ENCODE measurements at regions not wholly inside any gene's neighbourhood (a gene's known extent, or its start where the extent isn't known, plus 50 kb on each side); places are given as distances from the start of the nearest gene placed in this dataset.
A peak's percentile ranks its signal among the peaks of the same experiment; 100 is the strongest.
"Not testable (repeated sequence)": the region's sequence is repeated elsewhere in the genome, so short reads cannot be mapped to it uniquely, and the experiment has no call there.

DNA sequence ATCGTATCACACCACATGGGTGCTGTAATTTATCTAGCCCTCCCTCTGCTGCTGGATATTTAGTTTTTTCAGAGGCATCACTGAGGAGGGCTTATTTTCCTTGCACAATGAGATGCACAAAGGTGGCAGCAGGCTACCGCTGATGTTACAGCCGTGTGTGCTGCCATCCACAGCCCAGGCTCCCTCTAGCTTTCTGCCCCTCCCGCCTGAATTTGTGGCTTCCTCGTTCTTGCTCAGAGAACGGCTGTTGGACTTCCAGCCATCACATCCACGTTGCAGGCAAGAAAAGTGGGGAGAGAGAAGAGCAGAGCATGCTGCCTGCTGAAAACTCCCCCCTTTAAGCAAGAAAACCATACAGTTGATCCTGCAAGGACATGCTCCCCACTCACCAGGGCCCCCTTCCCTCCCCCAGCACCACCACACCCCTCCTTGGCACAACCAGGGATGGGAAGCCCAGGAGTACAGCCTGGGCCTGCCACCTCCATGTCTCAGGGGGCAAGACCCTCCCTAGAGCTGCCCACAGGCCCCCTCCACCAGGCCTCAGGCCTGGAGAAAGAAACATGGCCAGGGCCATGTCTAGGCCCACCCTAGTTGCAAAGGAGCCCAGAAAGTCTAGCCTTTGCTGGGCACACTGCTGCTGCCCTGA lies 102.6 kb downstream of the MRPL14 start:
- in situ Hi-C loops (cut with HindIII; ENCODE audit: low pct_unique_long_range_greater_than_20kb, low sequenced_read_pairs), result no loop called here
- no peak for DNase-seq (ENCODE audit: low read depth, low spot score)

DNA sequence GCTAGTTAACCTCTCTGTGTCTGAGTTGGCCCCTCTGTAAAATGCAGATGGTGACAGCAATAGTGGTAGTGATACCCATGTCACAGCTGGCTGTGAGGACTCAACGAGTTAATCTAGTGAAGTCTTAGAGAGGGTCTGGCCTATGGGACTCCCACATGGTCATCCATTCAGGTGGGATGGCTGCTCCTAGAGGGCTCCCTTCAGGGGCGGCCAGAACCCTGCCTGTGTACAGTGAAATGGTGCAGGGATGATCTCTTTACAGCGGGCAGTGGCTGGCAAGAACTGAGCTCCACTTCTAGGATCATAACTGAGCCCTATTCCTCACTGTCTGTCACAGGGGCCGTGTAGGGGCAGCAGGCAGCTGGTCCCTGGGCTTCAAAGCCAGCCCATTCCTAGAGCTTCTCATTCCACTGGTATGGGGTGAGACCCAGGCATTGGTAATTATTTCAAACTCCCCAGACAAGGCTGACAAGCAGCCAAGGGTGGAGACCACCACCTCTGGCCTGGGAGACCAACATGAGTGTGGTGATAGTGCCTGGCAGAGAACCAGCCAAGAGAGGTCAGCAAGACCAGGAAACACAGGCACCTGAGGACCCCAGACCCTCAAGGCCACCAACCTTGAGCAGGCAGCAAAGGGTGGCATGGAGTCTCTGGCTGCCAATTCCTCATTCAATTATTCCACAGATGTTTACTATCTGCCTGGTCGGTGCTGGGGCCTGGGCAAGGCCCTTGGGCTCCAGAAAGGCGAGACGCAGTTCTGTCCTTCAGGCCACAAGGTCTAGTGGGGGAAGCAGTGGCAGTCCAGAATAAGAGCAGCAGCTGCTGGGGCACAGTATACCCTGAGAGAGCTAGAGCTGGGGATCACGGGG lies 103.4 kb downstream of the MRPL14 start:
- DNase-seq (ENCODE audit: low read depth, low spot score), result no peak
- in situ Hi-C loops (cut with HindIII; ENCODE audit: low pct_unique_long_range_greater_than_20kb, low sequenced_read_pairs), result no loop called here

DNA sequence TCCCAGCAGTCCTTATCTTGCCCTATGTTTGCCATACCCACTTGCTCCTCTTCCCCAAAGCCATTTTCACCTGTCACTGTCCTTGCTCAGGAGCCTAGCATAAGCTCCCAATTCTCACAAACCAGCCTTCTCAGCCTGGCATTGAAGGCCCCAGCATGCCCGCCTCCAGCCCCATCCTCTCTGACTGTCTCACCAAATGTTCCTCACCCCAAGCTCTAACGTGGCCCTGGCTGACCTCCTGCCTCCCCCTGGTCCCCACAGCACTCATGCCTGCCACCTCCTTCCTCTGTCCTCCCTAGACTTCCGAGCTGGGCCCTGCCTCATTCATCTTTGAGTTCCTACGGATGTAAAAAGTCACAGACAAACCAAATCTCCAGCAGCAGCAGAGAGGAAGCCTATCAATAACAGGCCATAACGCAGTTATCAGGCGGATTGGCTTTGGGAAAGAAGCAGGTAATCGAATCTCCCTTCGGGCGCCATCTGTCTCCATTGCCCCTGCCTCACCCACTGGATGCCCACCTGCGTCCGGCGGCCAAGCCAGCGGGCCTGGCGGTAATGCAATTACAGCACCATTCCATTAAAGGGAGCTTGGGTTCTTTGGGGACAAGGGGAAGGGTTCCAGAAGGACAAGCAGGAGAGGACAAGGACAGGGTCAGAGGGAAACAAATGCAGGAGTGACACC lies 104.4 kb downstream of the MRPL14 start:
- no peak for DNase-seq (ENCODE audit: low read depth, low spot score)

DNA sequence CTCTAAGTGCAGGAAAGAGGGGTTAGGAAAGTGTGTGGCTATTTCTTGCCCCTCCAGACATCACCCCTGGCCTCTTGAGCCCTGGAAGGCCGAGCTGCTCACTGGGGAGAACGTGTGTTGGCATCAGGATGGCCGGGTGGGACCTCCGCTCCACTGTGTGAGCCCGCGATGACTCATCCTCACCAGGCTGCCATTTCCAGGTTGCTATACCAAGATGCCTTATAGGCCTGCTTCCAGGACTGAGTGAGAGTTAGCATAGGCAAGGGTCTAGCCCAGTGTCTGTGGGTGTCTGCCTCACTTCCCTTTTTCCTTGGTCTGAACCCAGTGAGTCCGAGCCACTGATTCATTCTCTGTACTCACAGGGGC lies 105.0 kb downstream of the MRPL14 start:
- in situ Hi-C loops (cut with HindIII; ENCODE audit: low pct_unique_long_range_greater_than_20kb, low sequenced_read_pairs), result no loop called here
- DNase-seq (ENCODE audit: low read depth, low spot score), result peak; percentile 20

More for the DNA sequence above, 104.4 kb downstream of the MRPL14 start:
- in situ Hi-C loops (cut with HindIII; ENCODE audit: low pct_unique_long_range_greater_than_20kb, low sequenced_read_pairs), result no loop called here

DNA sequence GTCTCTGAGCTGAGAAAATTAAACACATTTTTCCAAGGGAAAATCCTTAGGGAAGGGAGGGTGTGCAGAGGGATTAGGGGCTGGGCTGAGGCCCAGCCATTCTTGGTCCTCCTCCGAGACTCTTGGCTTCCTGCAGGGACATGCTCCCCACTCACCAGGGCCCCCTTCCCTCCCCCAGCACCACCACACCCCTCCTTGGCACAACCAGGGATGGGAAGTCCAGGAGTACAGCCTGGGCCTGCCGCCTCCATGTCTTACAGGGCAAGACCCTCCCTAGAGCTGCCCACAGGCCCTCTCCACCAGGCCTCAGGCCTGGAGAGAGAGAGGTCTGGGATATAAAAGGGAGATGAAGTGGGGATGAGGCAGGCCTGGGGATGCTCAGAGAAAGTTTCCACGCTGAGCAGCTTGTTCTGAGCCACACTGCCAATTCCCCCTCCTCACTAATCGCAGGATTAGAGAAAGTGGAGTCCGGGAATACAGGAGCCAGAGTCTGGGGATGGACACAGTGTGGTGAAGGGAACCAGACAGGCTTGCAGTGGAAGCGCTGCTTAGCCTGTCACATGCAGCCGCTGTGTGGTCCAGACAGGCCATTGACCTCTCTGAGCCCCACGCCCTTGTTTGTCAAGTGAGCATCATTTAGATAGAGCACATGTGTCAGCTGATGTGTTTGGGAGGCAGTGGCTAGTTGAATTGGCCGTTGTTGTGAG lies 105.5 kb downstream of the MRPL14 start:
- DNase-seq (ENCODE audit: low read depth, low spot score), result no peak
- in situ Hi-C loops (cut with HindIII; ENCODE audit: low pct_unique_long_range_greater_than_20kb, low sequenced_read_pairs), result no loop called here

DNA sequence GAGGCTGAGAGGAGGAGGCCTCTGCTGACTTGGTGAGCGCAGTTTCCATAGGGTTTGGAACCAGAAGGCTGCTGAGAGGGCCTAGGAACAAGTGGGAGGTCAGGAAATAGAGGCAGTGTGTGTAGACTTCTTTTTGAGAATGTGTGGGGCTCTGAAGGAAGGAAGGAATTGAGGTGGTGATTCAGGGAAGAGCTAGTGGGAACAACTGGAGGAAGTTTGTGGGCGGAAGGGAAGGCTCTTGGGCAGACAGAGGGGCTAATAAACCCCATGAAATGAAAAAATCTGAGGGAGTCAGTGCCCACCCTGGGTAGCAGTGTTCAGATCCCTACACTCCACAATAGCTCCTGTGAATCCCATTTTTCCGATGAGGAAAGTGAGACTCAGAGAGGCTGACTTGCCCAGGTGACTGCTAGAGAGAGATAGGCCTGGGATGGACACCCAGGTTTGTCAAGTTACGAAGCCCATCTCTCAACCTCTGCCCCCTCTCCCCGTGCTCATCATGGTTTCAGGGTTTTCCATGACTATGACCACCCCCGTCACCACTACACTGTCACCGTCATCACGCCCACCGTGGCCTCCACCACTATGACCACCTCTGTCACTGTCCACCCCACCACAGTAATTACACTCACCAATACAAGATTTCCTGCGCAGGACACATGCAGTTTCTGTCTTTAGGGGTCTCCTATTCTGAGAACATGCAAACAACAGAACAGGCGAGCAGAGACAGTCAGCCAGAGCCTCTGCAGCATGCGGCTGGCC lies 106.4 kb downstream of the MRPL14 start:
- in situ Hi-C loops (cut with HindIII; ENCODE audit: low pct_unique_long_range_greater_than_20kb, low sequenced_read_pairs), result no loop called here
- no peak for DNase-seq (ENCODE audit: low read depth, low spot score)

DNA sequence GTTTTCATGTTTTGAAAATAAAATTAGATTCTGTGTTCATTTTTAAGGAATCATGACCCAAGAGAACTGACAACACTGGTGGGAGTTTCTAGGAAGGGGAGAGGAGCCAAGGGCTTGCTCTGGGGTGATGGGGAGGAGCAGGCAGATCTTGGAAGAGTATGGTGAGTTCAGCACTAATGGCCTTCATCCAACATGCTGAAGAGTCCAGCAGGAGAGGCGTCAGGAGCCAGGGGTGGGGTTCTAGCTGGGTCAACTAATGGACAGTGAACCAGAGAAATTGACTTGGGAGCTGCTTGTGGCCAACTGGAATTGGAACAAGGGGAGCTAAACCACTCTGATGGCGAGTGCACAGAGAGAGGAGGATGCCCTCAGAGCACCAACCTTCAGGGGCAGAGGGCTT lies 107.1 kb downstream of the MRPL14 start:
- in situ Hi-C loops (cut with HindIII; ENCODE audit: low pct_unique_long_range_greater_than_20kb, low sequenced_read_pairs), result no loop called here

DNA sequence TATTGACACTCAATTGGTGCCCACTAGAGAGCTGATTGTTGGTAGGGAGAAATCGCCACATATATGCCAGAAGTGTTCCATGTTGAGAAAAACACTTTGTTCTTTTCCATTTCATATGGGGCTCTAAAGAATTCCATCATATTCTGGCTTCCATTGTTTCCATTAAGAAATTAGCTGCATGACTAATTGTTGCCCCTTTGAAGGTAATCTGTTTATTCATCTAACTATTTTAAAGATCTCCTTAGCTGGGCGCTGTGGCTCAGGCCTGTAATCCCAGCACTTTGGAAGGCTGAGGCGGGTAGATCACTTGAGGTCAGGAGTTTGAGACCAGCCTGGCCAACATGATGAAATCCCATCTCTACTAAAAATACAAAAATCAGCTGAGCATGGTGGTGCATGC lies 109.9 kb downstream of the MRPL14 start:
- DNase-seq (ENCODE audit: low read depth, low spot score); in situ Hi-C loops (cut with HindIII; ENCODE audit: low pct_unique_long_range_greater_than_20kb, low sequenced_read_pairs): not testable (repeated sequence)

More for the DNA sequence above, 107.1 kb downstream of the MRPL14 start:
- DNase-seq (ENCODE audit: low read depth, low spot score), result no peak

DNA sequence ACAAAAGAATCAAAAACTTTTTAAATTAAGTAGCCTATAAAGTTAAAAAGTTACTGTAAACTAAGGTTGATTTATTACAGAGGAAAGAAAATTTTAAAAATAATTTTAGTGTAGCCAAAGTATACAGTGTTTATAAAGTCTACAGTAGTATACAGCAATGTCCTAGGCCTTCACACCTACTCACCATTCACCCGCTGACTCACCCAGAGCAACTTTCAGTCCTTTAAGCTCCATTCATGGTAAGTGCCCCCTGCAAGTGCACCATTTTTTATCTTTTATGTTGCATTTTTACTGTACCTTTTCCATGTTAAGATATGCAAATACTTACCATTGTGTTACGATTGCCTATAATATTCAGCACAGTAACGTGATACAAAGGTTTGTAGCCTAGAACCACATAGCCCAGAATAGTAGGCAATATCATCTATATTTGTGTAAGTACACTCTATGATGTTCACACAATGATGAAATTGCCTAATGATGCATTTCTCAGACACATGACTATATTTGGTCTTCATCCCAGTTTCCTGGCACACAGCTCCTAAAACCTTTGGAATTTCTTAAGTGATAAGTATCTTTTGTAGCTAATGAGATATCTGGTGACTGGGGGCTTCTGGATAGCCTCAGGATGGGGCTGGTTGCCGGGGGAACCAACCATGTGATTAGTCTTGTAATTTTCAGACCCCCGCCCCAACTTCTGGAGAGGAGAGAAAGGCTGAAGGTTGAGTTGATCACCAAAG lies 111.0 kb downstream of the MRPL14 start:
- no peak for DNase-seq (ENCODE audit: low read depth, low spot score)
- in situ Hi-C loops (cut with HindIII; ENCODE audit: low pct_unique_long_range_greater_than_20kb, low sequenced_read_pairs), result no loop called here

DNA sequence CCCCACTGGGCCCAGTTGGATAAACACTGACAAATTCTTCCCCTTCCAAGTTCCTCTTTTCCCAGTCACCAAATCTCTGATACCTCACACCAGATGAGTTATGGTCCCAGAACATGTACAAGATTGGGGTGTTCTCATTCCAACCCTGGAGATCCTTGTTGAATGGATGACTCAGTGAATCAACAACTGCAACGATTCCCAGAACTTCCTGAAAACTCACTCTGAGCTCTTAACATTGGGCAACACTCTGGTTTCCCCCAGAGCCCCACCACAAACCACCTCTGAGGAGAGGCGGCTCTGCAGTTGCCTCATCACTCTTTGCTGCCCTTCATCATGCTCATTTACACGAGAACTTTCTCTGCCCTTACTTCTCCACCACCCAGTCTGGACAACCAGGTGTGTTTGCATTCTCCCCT lies 115.2 kb downstream of the MRPL14 start:
- no peak for DNase-seq (ENCODE audit: low read depth, low spot score)
- in situ Hi-C loops (cut with HindIII; ENCODE audit: low pct_unique_long_range_greater_than_20kb, low sequenced_read_pairs), result no loop called here

DNA sequence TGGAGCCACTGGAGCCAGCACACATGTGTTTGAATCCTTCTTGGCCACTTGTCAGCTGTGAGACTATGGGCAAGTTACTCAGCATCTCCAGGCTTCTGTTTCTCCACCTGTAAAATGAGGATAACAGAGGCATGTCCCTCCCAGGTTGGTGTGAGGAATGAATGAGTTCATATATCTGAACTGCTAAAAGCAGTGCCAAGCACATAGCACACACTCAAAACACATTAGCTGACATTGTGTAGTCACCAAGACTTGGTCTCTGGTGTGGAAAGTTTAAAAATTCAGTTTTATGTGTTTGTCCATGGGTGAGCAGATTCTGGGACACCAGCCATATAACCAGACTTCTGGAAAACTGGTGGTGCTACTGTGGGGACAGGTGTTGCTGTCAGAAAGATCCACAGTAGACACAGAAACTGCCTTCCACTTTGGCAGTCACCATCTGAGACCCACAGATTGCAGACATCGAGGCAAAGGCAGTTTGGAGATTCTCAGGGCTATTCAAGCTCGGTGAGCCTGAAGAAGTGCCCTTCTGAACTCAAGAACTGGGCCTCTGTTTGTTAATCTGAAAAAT lies 115.8 kb downstream of the MRPL14 start:
- in situ Hi-C loops (cut with HindIII; ENCODE audit: low pct_unique_long_range_greater_than_20kb, low sequenced_read_pairs), result no loop called here
- no peak for DNase-seq (ENCODE audit: low read depth, low spot score)

DNA sequence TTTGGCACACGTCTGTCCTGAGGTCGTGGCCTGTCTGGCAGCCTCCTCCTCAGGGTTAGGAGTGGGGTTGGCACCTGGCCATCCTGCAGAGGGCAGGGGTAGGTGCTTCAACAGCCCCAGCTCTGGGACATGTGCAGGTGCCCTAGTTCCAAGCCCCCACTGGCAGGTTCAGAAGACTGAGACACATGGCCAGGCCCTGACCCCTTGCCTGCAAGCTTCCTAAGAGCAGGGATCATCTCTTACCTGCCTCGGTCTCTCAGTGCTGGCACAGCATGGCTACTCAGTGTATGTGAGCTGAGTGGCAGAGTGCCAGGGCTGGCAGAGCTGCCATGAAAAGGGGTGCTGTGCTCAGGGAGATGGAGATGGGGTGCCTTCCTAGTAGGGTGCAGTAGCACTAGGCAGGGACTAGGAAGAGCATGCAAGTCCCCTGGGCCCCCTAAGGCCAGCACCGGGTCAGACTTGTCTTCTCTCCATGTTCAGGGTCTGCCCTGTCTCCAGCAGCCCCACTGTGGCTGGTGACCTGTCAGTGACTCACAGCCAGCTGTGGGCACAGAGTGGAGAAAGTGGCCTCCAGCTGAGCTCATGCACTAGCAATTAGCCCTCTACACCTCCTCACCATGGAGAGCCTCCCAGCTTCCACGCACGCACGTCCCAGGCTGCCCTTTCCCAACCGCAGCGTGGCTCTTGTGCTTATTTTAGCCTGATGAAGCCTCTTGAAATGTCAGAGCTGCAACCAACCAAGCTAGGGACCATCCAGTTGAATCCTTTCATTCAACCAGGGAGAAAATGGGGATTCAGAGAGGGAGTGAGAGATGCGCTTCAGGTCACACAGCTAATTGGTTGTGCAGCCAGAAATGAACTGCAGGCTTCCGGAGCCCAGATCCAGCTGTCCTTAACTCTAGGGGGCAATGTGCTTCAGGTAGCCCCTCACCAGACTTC lies 116.6 kb downstream of the MRPL14 start:
- peak; percentile 30 for DNase-seq (ENCODE audit: low read depth, low spot score)
- in situ Hi-C loops (cut with HindIII; ENCODE audit: low pct_unique_long_range_greater_than_20kb, low sequenced_read_pairs), result no loop called here

DNA sequence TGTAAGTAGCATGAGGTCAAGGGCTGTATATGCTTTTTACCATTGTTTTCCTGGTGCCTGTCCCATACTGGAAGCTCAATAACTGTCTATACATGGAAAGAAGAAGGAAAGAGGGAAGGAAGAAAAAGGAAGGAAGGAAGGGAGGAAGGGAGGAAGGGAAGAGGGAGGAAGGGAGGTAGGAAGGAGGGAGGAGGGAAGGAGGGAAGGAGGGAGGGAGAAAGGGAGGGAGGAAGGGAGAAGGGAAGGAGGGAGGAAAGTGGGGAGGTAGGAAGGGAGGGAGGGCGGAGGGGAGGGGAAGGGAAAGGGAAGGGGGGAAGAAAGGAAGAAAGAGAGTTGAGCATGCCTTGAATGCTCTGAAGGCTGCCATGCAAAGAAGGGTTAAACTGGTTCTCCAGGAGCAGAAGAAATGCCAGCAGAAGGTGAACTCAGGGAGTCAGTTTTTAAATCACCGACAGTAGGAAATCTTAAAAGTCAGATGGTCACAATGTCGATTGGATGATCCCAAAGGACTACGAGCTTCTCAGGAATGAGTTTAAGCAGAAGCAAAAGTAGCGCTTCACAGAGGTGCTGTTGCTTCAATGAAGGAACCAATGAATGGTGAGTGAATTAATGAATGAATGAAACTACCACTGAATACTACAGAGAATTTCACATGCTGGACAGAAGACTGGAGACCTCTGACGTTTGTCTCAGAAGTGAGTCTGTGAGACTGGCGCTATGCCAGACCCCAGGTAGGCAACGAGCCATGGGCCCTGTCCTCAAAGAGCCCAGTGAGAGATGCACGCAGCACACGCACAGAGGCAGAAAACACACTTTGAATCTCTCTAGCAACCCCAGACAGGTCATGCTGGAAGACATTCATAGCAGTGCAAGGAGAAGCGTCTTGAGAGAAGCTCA lies 117.6 kb downstream of the MRPL14 start:
- no peak for DNase-seq (ENCODE audit: low read depth, low spot score)
- in situ Hi-C loops (cut with HindIII; ENCODE audit: low pct_unique_long_range_greater_than_20kb, low sequenced_read_pairs), result no loop called here

DNA sequence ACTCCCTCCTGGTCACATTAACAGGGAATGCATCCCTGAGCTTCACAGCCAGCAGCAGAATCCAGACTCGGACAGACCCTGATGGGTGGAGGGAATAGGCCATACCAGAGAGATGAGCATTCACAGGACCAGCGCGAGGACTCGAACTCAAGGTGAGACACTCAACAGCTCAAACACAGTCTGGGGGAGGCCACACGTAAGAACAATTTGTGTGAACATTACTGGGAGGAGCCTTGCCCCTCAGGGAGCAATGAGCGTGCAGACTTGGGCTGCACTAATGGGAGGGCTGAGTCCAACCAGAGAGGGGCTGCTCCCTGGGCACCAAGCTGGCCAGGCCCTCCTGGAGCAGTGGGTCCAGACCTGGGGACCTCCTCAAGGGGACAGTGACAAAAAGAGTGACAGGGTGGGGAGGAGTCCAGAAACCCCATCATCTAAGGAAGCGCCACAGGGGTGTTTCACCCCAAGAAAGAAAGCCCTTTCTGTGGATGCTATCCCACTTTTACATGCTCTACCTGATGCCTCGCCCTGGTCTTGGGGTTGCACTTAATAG lies 118.4 kb downstream of the MRPL14 start:
- DNase-seq (ENCODE audit: low read depth, low spot score), result no peak
- in situ Hi-C loops (cut with HindIII; ENCODE audit: low pct_unique_long_range_greater_than_20kb, low sequenced_read_pairs), result no loop called here

All from SK-MEL-5 (cell line).